ENCODE measurements at regions not wholly inside any gene's neighbourhood (a gene's known extent, or its start where the extent isn't known, plus 50 kb on each side); places are given as distances from the start of the nearest gene placed in this dataset.

- Histone ChIP-seq H3K27me3 (peaks cover 0 to 7% (median 0%) of the 10 kb centered on the region in 4 donors), H3K36me3 (no peaks in the 10 kb centered on the region), H3K4me3 (no peak overlapping the region), H3K27ac (replicated peaks in 1 of 4) (no peak overlapping the region), H3K4me1 (no peaks in the 10 kb centered on the region), H3K9me3 (peaks cover 0 to 9% (median 8%) of the 10 kb centered on the region in 4 donors)
- 65% methylated on average over 3 of the region's 5 CpGs for WGBS
- no peak for DNase-seq (ENCODE audit: extremely low spot score)
- no peak for TF ChIP-seq POLR2A (IDR thresholded peaks at IDR 0.05; ENCODE audit: low read depth)
- TF ChIP-seq EP300 (IDR thresholded peaks at IDR 0.05), result no peak
- TF ChIP-seq POLR2AphosphoS5 (IDR thresholded peaks at IDR 0.05), result no peak
- no peak for TF ChIP-seq CTCF (IDR thresholded peaks at IDR 0.05)
- intact Hi-C loops (cut with DNase I), result no loop called here
Measured at GRCh38 chr6:151716526-151716932, 91.0 kb upstream of the ESR1 start.

GRCh38 chr6:151719070-151719469, 88.4 kb upstream of the ESR1 start:
- no peak for DNase-seq (ENCODE audit: extremely low spot score)
- intact Hi-C loops (cut with DNase I), result no loop called here
- WGBS, result 75% methylated on average over 5 of the region's 5 CpGs
- H3K27ac ChIP-seq (replicated peaks in 1 of 4), result no peak overlapping the region
- H3K36me3 ChIP-seq, result no peaks in the 10 kb centered on the region
- H3K27me3 ChIP-seq, result peaks cover 0 to 7% (median 0%) of the 10 kb centered on the region in 4 donors
- no peaks in the 10 kb centered on the region for H3K4me1 ChIP-seq
- TF ChIP-seq POLR2AphosphoS5 (IDR thresholded peaks at IDR 0.05) (no peak), EP300 (IDR thresholded peaks at IDR 0.05) (no peak)
- H3K9me3 ChIP-seq, result no peaks in the 10 kb centered on the region
- H3K4me3 ChIP-seq, result no peak overlapping the region

GRCh38 chr6:151721146-151721545, 86.3 kb upstream of the ESR1 start:
- Histone ChIP-seq H3K27me3 (peaks cover 0 to 7% (median 0%) of the 10 kb centered on the region in 4 donors), H3K36me3 (no peaks in the 10 kb centered on the region), H3K4me1 (no peaks in the 10 kb centered on the region), H3K27ac (replicated peaks in 1 of 4) (no peak overlapping the region), H3K4me3 (no peak overlapping the region), H3K9me3 (no peaks in the 10 kb centered on the region)
- WGBS, result 40% methylated on average over 3 of the region's 3 CpGs
- intact Hi-C loops (cut with DNase I), result no loop called here
- no peak for DNase-seq (ENCODE audit: extremely low spot score)
- TF ChIP-seq POLR2AphosphoS5 (IDR thresholded peaks at IDR 0.05), result no peak
- no peak for TF ChIP-seq POLR2A (IDR thresholded peaks at IDR 0.05; ENCODE audit: low read depth)
- no peak for TF ChIP-seq CTCF (IDR thresholded peaks at IDR 0.05)
- no peak for TF ChIP-seq EP300 (IDR thresholded peaks at IDR 0.05)

GRCh38 chr6:151721671-151722070, 85.8 kb upstream of the ESR1 start:
- peaks cover 0 to 4% (median 0%) of the 10 kb centered on the region in 4 donors for H3K27me3 ChIP-seq
- TF ChIP-seq POLR2AphosphoS5 (IDR thresholded peaks at IDR 0.05), result no peak
- no peak for TF ChIP-seq CTCF (IDR thresholded peaks at IDR 0.05)
- TF ChIP-seq POLR2A (IDR thresholded peaks at IDR 0.05; ENCODE audit: low read depth), result no peak
- TF ChIP-seq EP300 (IDR thresholded peaks at IDR 0.05), result no peak
- DNase-seq (ENCODE audit: extremely low spot score), result no peak
- WGBS, result 8% methylated on average over 1 of the region's 1 CpG
- no peak overlapping the region for H3K4me3 ChIP-seq
- H3K9me3 ChIP-seq, result no peaks in the 10 kb centered on the region
- no peaks in the 10 kb centered on the region for H3K4me1 ChIP-seq
- no peaks in the 10 kb centered on the region for H3K36me3 ChIP-seq
- no peak overlapping the region for H3K27ac ChIP-seq (replicated peaks in 1 of 4)
- intact Hi-C loops (cut with DNase I), result no loop called here

- TF ChIP-seq POLR2AphosphoS5 (IDR thresholded peaks at IDR 0.05) (no peak), EP300 (IDR thresholded peaks at IDR 0.05) (no peak), CTCF (IDR thresholded peaks at IDR 0.05) (no peak), POLR2A (IDR thresholded peaks at IDR 0.05; ENCODE audit: low read depth) (no peak)
- no peak overlapping the region for H3K27ac ChIP-seq (replicated peaks in 1 of 4)
- intact Hi-C loops (cut with DNase I), result no loop called here
- H3K27me3 ChIP-seq, result no peaks in the 10 kb centered on the region
- no peak overlapping the region for H3K4me3 ChIP-seq
- WGBS, result 68% methylated on average over 4 of the region's 4 CpGs
- no peak for DNase-seq (ENCODE audit: extremely low spot score)
- H3K4me1 ChIP-seq, result no peaks in the 10 kb centered on the region
- no peaks in the 10 kb centered on the region for H3K36me3 ChIP-seq
- no peaks in the 10 kb centered on the region for H3K9me3 ChIP-seq
Measured at GRCh38 chr6:151722342-151722741, 85.1 kb upstream of the ESR1 start.
